ENCODE measurements at regions not wholly inside any gene's neighbourhood (a gene's known extent, or its start where the extent isn't known, plus 50 kb on each side); places are given as distances from the start of the nearest gene placed in this dataset.

DNA sequence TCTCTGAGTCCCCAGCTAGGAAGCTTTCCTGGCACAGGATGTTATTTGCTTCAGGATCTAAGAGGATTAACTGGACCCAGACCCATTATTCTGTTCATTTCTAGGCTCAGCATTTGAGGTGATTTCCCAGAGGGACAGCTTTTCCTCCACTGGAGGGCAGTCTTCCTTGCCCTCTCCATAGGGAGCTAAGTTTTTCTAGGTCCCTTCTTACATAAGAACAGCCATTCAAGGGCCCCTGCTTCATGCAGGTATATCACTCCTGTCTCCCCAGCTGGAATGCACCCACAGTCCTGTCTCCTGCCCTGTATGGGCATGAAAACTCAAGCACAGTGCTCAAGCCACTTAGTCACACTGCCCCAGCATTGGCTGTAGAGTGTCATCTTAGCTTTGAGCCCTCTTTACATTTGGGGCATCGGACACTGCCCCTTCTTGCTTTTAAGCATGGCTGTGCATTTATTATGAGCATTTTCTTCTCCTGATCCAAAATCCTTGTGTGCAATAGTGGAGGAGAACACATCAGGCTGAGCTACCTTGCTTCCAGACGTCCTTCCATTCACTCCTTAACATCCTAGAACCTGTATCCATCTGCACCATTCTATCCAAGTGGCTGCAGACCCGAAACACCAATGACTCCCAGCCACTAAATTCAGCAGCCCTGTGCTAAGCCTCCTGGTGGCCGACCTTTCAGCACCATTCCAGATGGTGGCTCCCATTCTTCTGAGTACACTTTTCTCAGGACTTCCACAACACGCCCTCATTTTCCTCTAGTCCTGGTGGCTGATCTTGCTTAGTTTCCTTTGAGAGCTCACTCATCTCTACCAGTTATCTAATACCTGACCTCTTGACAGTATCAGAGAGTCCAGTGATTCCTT lies 80.0 kb downstream of the COPS8 start:
- no peaks in the 10 kb centered on the region for H3K4me1 ChIP-seq (ENCODE audit: low read depth, poor library complexity, severe bottlenecking)
- H4K20me1 ChIP-seq (ENCODE audit: insufficient read depth): no peaks in the 10 kb centered on the region
- H3K9ac ChIP-seq: no peak overlapping the region
- H3K4me2 ChIP-seq: no peak overlapping the region
- no peak overlapping the region for H2AFZ ChIP-seq (ENCODE audit: low read depth)
- TF ChIP-seq, protein P1, sequence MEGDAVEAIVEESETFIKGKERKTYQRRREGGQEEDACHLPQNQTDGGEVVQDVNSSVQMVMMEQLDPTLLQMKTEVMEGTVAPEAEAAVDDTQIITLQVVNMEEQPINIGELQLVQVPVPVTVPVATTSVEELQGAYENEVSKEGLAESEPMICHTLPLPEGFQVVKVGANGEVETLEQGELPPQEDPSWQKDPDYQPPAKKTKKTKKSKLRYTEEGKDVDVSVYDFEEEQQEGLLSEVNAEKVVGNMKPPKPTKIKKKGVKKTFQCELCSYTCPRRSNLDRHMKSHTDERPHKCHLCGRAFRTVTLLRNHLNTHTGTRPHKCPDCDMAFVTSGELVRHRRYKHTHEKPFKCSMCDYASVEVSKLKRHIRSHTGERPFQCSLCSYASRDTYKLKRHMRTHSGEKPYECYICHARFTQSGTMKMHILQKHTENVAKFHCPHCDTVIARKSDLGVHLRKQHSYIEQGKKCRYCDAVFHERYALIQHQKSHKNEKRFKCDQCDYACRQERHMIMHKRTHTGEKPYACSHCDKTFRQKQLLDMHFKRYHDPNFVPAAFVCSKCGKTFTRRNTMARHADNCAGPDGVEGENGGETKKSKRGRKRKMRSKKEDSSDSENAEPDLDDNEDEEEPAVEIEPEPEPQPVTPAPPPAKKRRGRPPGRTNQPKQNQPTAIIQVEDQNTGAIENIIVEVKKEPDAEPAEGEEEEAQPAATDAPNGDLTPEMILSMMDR (conservative IDR thresholded peaks at IDR 0.05; ENCODE audit: low read depth, low read length): no peak
- no peak overlapping the region for H3K27ac ChIP-seq
- H3K79me2 ChIP-seq (ENCODE audit: insufficient read depth, low read depth): no peaks in the 10 kb centered on the region
- H3K36me3 ChIP-seq (ENCODE audit: insufficient read depth): no peaks in the 10 kb centered on the region
- H3K4me3 ChIP-seq (IDR thresholded peaks at IDR 0.05; ENCODE audit: insufficient read depth, low read depth, low read length): no peak overlapping the region
- no peaks in the 10 kb centered on the region for H3K27me3 ChIP-seq (ENCODE audit: insufficient read depth, low read depth)

DNA sequence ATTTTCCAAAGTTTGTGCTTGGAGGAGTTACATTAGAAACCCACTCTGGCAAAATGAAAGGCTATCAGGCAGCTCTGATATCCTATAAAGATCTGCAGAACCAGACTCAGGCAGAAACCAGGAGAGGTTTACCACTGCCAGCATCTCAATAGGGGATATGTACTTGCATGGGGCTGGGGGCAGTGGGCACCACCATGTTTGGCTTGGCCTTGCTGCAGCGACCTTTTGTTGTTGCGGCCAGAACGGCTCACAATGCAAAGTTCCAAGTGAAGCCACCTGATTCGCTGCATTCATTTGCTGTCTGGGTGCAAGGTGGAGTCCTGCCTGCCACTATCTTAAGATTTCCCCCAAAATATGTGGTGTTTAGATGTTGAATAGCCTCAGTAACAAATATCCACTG lies 81.3 kb downstream of the COPS8 start:
- Histone ChIP-seq H3K27me3 (ENCODE audit: insufficient read depth, low read depth) (no peaks in the 10 kb centered on the region), H2AFZ (ENCODE audit: low read depth) (no peak overlapping the region), H3K9ac (no peak overlapping the region), H3K4me2 (no peak overlapping the region), H3K79me2 (ENCODE audit: insufficient read depth, low read depth) (no peaks in the 10 kb centered on the region), H3K27ac (no peak overlapping the region), H3K4me3 (IDR thresholded peaks at IDR 0.05; ENCODE audit: insufficient read depth, low read depth, low read length) (no peak overlapping the region), H3K36me3 (ENCODE audit: insufficient read depth) (no peaks in the 10 kb centered on the region), H4K20me1 (ENCODE audit: insufficient read depth) (no peaks in the 10 kb centered on the region), H3K4me1 (ENCODE audit: low read depth, poor library complexity, severe bottlenecking) (no peaks in the 10 kb centered on the region)
- TF ChIP-seq, protein P1 (conservative IDR thresholded peaks at IDR 0.05; ENCODE audit: low read depth, low read length): no peak

DNA sequence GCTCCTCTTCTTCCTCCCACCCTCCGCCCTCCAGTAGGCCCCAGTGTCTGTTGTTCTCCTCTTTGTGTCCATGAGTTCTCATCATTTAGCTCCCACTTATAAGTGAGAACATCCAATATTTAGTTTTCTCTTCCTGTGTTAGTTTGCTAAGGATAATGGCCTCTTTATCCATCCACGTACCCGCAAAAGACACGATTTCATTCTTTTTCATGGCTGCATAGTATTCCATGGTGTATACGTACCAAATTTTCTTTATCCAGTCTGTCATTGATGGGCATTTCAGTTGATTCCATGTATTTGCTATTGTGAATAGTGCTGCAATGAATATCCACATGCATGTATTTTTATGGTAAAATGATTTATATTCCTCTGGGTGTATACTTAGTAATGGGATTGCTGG lies 82.2 kb downstream of the COPS8 start:
- H3K4me1 ChIP-seq (ENCODE audit: low read depth, poor library complexity, severe bottlenecking): no peaks in the 10 kb centered on the region
- no peak overlapping the region for H3K4me2 ChIP-seq
- H3K9ac ChIP-seq: no peak overlapping the region
- TF ChIP-seq, protein P1 (conservative IDR thresholded peaks at IDR 0.05; ENCODE audit: low read depth, low read length): no peak
- H3K4me3 ChIP-seq (IDR thresholded peaks at IDR 0.05; ENCODE audit: insufficient read depth, low read depth, low read length): no peak overlapping the region
- no peaks in the 10 kb centered on the region for H3K36me3 ChIP-seq (ENCODE audit: insufficient read depth)
- H4K20me1 ChIP-seq (ENCODE audit: insufficient read depth): no peaks in the 10 kb centered on the region
- no peak overlapping the region for H2AFZ ChIP-seq (ENCODE audit: low read depth)
- H3K79me2 ChIP-seq (ENCODE audit: insufficient read depth, low read depth): no peaks in the 10 kb centered on the region
- no peak overlapping the region for H3K27ac ChIP-seq
- no peaks in the 10 kb centered on the region for H3K27me3 ChIP-seq (ENCODE audit: insufficient read depth, low read depth)

DNA sequence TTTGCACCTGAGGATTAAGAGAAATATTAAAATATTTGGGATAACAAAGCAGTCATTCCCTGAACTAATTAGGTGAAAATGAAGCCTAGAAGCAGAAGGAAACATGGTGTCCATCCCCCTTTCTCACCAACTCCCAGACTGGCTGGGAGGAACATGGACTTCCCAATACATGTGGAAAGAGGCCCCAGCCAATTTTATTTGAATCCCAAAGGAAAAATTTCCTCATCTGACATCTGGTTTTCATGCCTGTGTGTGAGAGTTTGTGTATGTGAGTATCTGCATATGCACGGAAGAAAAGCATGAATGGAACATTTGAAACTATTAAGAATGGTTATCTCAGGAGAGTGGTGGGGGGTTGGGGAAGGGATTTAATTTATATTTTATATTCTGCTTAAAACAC lies 84.3 kb downstream of the COPS8 start:
- no peaks in the 10 kb centered on the region for H4K20me1 ChIP-seq (ENCODE audit: insufficient read depth)
- no peaks in the 10 kb centered on the region for H3K27me3 ChIP-seq (ENCODE audit: insufficient read depth, low read depth)
- H3K36me3 ChIP-seq (ENCODE audit: insufficient read depth): no peaks in the 10 kb centered on the region
- TF ChIP-seq, protein P1 (conservative IDR thresholded peaks at IDR 0.05; ENCODE audit: low read depth, low read length): no peak
- H3K4me3 ChIP-seq (IDR thresholded peaks at IDR 0.05; ENCODE audit: insufficient read depth, low read depth, low read length): no peak overlapping the region
- H3K9ac ChIP-seq: no peak overlapping the region
- no peak overlapping the region for H3K27ac ChIP-seq
- no peak overlapping the region for H3K4me2 ChIP-seq
- no peaks in the 10 kb centered on the region for H3K79me2 ChIP-seq (ENCODE audit: insufficient read depth, low read depth)
- no peaks in the 10 kb centered on the region for H3K4me1 ChIP-seq (ENCODE audit: low read depth, poor library complexity, severe bottlenecking)
- H2AFZ ChIP-seq (ENCODE audit: low read depth): no peak overlapping the region

Data from KMS-11 (cell line).